ENCODE measurements at regions not wholly inside any gene's neighbourhood (a gene's known extent, or its start where the extent isn't known, plus 50 kb on each side); places are given as distances from the start of the nearest gene placed in this dataset.

GRCh38 chr13:70415136-70415535 lies 306.9 kb upstream of the KLHL1 start:
- no peaks in the 10 kb centered on the region for H3K4me1 ChIP-seq
- no peak for TF ChIP-seq CTCF (IDR thresholded peaks at IDR 0.05)
- no peak overlapping the region for H2AFZ ChIP-seq
- no peaks in the 10 kb centered on the region for H3K27me3 ChIP-seq (ENCODE audit: control insufficient read depth, insufficient read depth, low read length)
- no peak overlapping the region for H3K27ac ChIP-seq
- H3K4me3 ChIP-seq (ENCODE audit: low read depth, low read length), result no peak overlapping the region
- no peaks in the 10 kb centered on the region for H3K79me2 ChIP-seq
- H3K4me2 ChIP-seq (ENCODE audit: low read length), result no peak overlapping the region
- H3K36me3 ChIP-seq (ENCODE audit: control insufficient read depth, insufficient read depth, low read length), result no peaks in the 10 kb centered on the region
- H3K9me3 ChIP-seq (ENCODE audit: control insufficient read depth, low read length), result no peaks in the 10 kb centered on the region
- no peak overlapping the region for H3K9ac ChIP-seq

- Histone ChIP-seq H3K4me2 (ENCODE audit: low read length) (no peak overlapping the region), H3K4me3 (ENCODE audit: low read depth, low read length) (no peak overlapping the region), H3K27me3 (ENCODE audit: control insufficient read depth, insufficient read depth, low read length) (no peaks in the 10 kb centered on the region), H2AFZ (no peak overlapping the region), H3K27ac (no peak overlapping the region), H3K4me1 (no peaks in the 10 kb centered on the region), H3K36me3 (ENCODE audit: control insufficient read depth, insufficient read depth, low read length) (no peaks in the 10 kb centered on the region), H3K9ac (no peak overlapping the region), H3K9me3 (ENCODE audit: control insufficient read depth, low read length) (no peaks in the 10 kb centered on the region), H3K79me2 (no peaks in the 10 kb centered on the region)
- no peak for TF ChIP-seq CTCF (IDR thresholded peaks at IDR 0.05)
Measured at GRCh38 chr13:70408865-70409264, 300.6 kb upstream of the KLHL1 start.

GRCh38 chr13:70407486-70407885 lies 299.2 kb upstream of the KLHL1 start:
- Histone ChIP-seq H3K4me2 (ENCODE audit: low read length) (no peak overlapping the region), H3K4me3 (ENCODE audit: low read depth, low read length) (no peak overlapping the region), H3K4me1 (no peaks in the 10 kb centered on the region), H3K27me3 (ENCODE audit: control insufficient read depth, insufficient read depth, low read length) (no peaks in the 10 kb centered on the region), H3K79me2 (no peaks in the 10 kb centered on the region), H3K36me3 (ENCODE audit: control insufficient read depth, insufficient read depth, low read length) (no peaks in the 10 kb centered on the region), H2AFZ (no peak overlapping the region), H3K27ac (no peak overlapping the region), H3K9ac (no peak overlapping the region), H3K9me3 (ENCODE audit: control insufficient read depth, low read length) (no peaks in the 10 kb centered on the region)
- TF ChIP-seq CTCF (IDR thresholded peaks at IDR 0.05), result no peak

DNA sequence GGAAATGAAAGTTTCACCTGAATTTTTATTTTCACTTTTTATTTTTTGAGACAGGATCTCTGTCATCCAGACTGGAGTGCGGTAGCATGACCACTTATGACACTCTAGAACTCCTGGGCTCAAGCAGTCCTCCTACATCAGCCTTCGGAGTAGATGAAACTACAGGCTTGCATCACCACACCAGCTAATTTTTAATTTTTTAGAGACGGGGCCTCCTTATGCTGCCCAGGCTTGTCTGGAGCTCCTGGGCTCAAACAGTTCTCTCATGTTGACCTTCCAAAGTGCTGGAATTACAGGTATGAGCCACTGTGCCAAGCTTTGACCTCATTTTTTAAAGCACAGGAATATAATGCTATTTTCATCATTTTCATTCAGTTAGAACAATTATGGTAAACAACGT lies 297.0 kb upstream of the KLHL1 start:
- no peak overlapping the region for H3K4me3 ChIP-seq (ENCODE audit: low read depth, low read length)
- no peaks in the 10 kb centered on the region for H3K4me1 ChIP-seq
- H3K9me3 ChIP-seq (ENCODE audit: control insufficient read depth, low read length), result no peaks in the 10 kb centered on the region

More for the DNA sequence above, 297.0 kb upstream of the KLHL1 start:
- Histone ChIP-seq H3K36me3 (ENCODE audit: control insufficient read depth, insufficient read depth, low read length) (no peaks in the 10 kb centered on the region), H3K9ac (no peak overlapping the region), H3K4me2 (ENCODE audit: low read length) (no peak overlapping the region), H3K79me2 (no peaks in the 10 kb centered on the region), H2AFZ (no peak overlapping the region), H3K27me3 (ENCODE audit: control insufficient read depth, insufficient read depth, low read length) (no peaks in the 10 kb centered on the region), H3K27ac (no peak overlapping the region)
- no peak for TF ChIP-seq CTCF (IDR thresholded peaks at IDR 0.05)

Measured in parathyroid adenoma (tissue), 2 donors.